ENCODE measurements at regions not wholly inside any gene's neighbourhood (a gene's known extent, or its start where the extent isn't known, plus 50 kb on each side); places are given as distances from the start of the nearest gene placed in this dataset.

GRCh38 chr11:97964332-97965004 lies 1056.3 kb upstream of the CNTN5 start:
- Histone ChIP-seq H3K36me3 (ENCODE audit: control insufficient read depth in 2 of 2, extremely low read depth in 1 of 2, insufficient read depth in 2 of 2, low read length in 2 of 2) (no peaks in the 10 kb centered on the region), H4K20me1 (ENCODE audit: control insufficient read depth, extremely low read depth, insufficient read depth, low read length) (no peaks in the 10 kb centered on the region), H3K9ac (ENCODE audit: control insufficient read depth, extremely low read depth, insufficient read depth, low read length) (no peak overlapping the region), H3K9me3 (ENCODE audit: control insufficient read depth, low read depth, low read length) (no peaks in the 10 kb centered on the region), H3K4me1 (ENCODE audit: control insufficient read depth, extremely low read depth, insufficient read depth, low read length) (peaks cover 32% of the 10 kb centered on the region), H3K4me3 (ENCODE audit: control insufficient read depth in 2 of 3, extremely low read depth in 1 of 3, insufficient read depth in 2 of 3, low read depth in 1 of 3, low read length in 3 of 3) (no peak overlapping the region), H3K27me3 (ENCODE audit: control insufficient read depth, extremely low read depth, insufficient read depth, low read length) (no peaks in the 10 kb centered on the region), H3K79me2 (ENCODE audit: control insufficient read depth, insufficient read depth, low read length) (no peaks in the 10 kb centered on the region), H3K27ac (ENCODE audit: control insufficient read depth, insufficient read depth, low read length) (no peak overlapping the region), H2AFZ (ENCODE audit: control insufficient read depth, low read length) (no peak overlapping the region), H3K9me1 (ENCODE audit: control insufficient read depth, extremely low read depth, insufficient read depth, low read length) (no peaks in the 10 kb centered on the region), H3K4me2 (ENCODE audit: control insufficient read depth, extremely low read depth, insufficient read depth, low read depth, low read length) (no peak overlapping the region)
- TF ChIP-seq CTCF (optimal IDR thresholded peaks at IDR 0.05 in 1 of 3, IDR thresholded peaks at IDR 0.05 in 1 of 3, conservative IDR thresholded peaks at IDR 0.05 in 1 of 3; ENCODE audit: extremely low read depth in 1 of 3, insufficient read depth in 2 of 3, low read length in 3 of 3): no peak
- no peak for TF ChIP-seq EZH2 (IDR thresholded peaks at IDR 0.05; ENCODE audit: low read length)
- DNase-seq (ENCODE audit: low read depth, low spot score): no peak
- FAIRE-seq: no peak
- dilution Hi-C loops (cut with MboI; ENCODE audit: extremely low pct_ligation_motif_present, low sequenced_read_pairs): no loop called here

- Histone ChIP-seq H4K20me1 (ENCODE audit: control insufficient read depth, extremely low read depth, insufficient read depth, low read length) (no peaks in the 10 kb centered on the region), H3K4me2 (ENCODE audit: control insufficient read depth, extremely low read depth, insufficient read depth, low read depth, low read length) (peak overlapping the region; percentile 50), H3K9me1 (ENCODE audit: control insufficient read depth, extremely low read depth, insufficient read depth, low read length) (no peaks in the 10 kb centered on the region), H3K9ac (ENCODE audit: control insufficient read depth, extremely low read depth, insufficient read depth, low read length) (no peak overlapping the region), H3K27ac (ENCODE audit: control insufficient read depth, insufficient read depth, low read length) (peak overlapping the region; percentile 50), H3K27me3 (ENCODE audit: control insufficient read depth, extremely low read depth, insufficient read depth, low read length) (no peaks in the 10 kb centered on the region), H3K79me2 (ENCODE audit: control insufficient read depth, insufficient read depth, low read length) (no peaks in the 10 kb centered on the region), H3K4me3 (ENCODE audit: control insufficient read depth in 2 of 3, extremely low read depth in 1 of 3, insufficient read depth in 2 of 3, low read depth in 1 of 3, low read length in 3 of 3) (peak overlapping the region in 2 of 3 experiments; percentile 26 to 44), H2AFZ (ENCODE audit: control insufficient read depth, low read length) (no peak overlapping the region), H3K4me1 (ENCODE audit: control insufficient read depth, extremely low read depth, insufficient read depth, low read length) (peaks cover 32% of the 10 kb centered on the region), H3K9me3 (ENCODE audit: control insufficient read depth, low read depth, low read length) (no peaks in the 10 kb centered on the region), H3K36me3 (ENCODE audit: control insufficient read depth in 2 of 2, extremely low read depth in 1 of 2, insufficient read depth in 2 of 2, low read length in 2 of 2) (no peaks in the 10 kb centered on the region)
- TF ChIP-seq CTCF (optimal IDR thresholded peaks at IDR 0.05 in 1 of 3, IDR thresholded peaks at IDR 0.05 in 1 of 3, conservative IDR thresholded peaks at IDR 0.05 in 1 of 3; ENCODE audit: extremely low read depth in 1 of 3, insufficient read depth in 2 of 3, low read length in 3 of 3): no peak
- DNase-seq (ENCODE audit: low read depth, low spot score): peak; percentile 25
- peak; percentile 89 for FAIRE-seq
- dilution Hi-C loops (cut with MboI; ENCODE audit: extremely low pct_ligation_motif_present, low sequenced_read_pairs): no loop called here
Measured at GRCh38 chr11:97965849-97966646, 1054.7 kb upstream of the CNTN5 start.
